ENCODE measurements at regions not wholly inside any gene's neighbourhood (a gene's known extent, or its start where the extent isn't known, plus 50 kb on each side); places are given as distances from the start of the nearest gene placed in this dataset.
"Not testable (repeated sequence)": the region's sequence is repeated elsewhere in the genome, so short reads cannot be mapped to it uniquely, and the experiment has no call there.

DNA sequence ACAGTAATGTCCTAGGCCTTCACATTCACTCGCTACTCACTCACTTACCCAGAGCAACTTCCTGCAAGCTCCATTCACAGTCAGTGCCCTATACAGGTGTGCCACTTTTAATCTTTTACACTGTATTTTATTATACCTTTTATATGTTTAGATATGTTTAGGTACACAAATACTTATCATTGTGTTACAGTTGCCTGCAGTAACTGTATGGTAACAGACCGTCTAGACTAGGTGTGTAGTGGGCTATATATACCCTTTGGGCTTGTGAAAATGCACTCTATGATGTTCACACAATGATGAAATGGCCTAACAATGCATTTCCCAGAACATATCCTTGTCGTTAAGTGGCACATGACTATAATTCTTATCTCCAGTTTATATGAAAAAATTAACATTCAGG is 204.5 kb upstream of the HMCN1 start:
- Histone ChIP-seq H3K9me3 (ENCODE audit: control insufficient read depth, insufficient read depth, low read depth, low read length) (peaks cover 8% of the 10 kb centered on the region; the same call in 1 of the 2 replicates), H3K4me3 (ENCODE audit: low read depth, low read length) (no peak overlapping the region), H3K27ac (ENCODE audit: low read depth, low read length) (no peak overlapping the region), H3K27me3 (ENCODE audit: control insufficient read depth, insufficient read depth, low read length) (no peaks in the 10 kb centered on the region), H3K36me3 (ENCODE audit: control insufficient read depth, insufficient read depth, low read length) (no peaks in the 10 kb centered on the region), H3K4me1 (ENCODE audit: control insufficient read depth, insufficient read depth, low read length) (peaks cover 6% of the 10 kb centered on the region; the same call in 1 of the 2 replicates), H3K9ac (ENCODE audit: low read length) (no peak overlapping the region)

- Histone ChIP-seq H3K27me3 (ENCODE audit: control insufficient read depth, insufficient read depth, low read length) (no peaks in the 10 kb centered on the region), H3K27ac (ENCODE audit: low read depth, low read length) (no peak overlapping the region), H3K4me1 (ENCODE audit: control insufficient read depth, insufficient read depth, low read length) (peaks cover 6% of the 10 kb centered on the region; the same call in 1 of the 2 replicates), H3K9me3 (ENCODE audit: control insufficient read depth, insufficient read depth, low read depth, low read length) (peaks cover 22% of the 10 kb centered on the region), H3K36me3 (ENCODE audit: control insufficient read depth, insufficient read depth, low read length) (no peaks in the 10 kb centered on the region), H3K9ac (ENCODE audit: low read length) (no peak overlapping the region), H3K4me3 (ENCODE audit: low read depth, low read length) (no peak overlapping the region)
These were observed 206.0 kb upstream of the HMCN1 start for GRCh38 chr1:185528084-185528676.

DNA sequence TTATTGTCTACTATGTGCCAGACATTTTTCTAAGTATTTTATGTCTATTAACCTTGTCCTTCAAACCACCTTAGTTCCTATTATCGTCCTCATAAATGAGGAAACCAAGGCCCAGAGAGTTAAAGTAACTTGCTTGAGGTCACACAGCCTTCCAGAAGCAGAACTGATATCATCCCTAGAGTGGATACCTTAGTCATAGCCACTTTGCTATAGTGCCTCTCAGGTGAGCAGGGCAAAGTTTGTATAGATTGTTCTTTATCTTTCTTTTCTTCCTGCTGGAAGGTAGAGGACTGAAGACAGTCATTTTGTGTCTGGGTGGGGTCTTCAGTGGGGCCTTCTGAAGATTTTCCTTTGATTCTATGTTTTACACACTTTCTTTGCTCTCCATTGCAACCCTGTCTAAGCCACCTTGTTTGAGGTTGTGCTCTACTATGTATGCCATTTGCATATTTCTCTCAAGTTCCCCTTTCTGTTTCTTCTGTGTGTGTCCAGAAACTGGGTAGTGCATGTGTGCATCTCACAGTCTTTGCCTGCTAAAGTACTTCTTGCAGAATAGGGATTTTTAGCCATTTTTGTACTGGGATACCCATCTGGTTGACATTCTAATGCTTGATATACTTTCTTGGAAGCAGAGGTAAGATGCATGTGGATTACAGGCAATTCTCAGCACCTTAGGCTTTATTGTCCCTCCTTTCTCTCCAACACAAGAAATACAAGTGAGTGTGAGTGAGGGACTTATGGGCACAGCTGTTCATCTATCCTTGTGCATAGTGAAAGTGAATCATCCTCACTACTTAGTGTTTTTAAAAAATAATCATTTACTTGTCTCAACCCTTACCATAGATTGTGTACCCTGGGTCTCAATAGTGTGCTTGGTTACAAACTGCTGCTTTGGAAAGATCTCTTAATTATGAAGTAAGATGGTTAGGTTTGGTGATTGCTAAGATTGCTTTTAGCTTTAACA is 207.6 kb upstream of the HMCN1 start:
- Histone ChIP-seq H3K36me3 (ENCODE audit: control insufficient read depth, insufficient read depth, low read length) (no peaks in the 10 kb centered on the region), H3K9ac (ENCODE audit: low read length) (no peak overlapping the region), H3K4me1 (ENCODE audit: control insufficient read depth, insufficient read depth, low read length) (no peaks in the 10 kb centered on the region; the same call in 1 of the 2 replicates), H3K27ac (ENCODE audit: low read depth, low read length) (no peak overlapping the region), H3K9me3 (ENCODE audit: control insufficient read depth, insufficient read depth, low read depth, low read length) (peaks cover 25% of the 10 kb centered on the region), H3K4me3 (ENCODE audit: low read depth, low read length) (no peak overlapping the region), H3K27me3 (ENCODE audit: control insufficient read depth, insufficient read depth, low read length) (no peaks in the 10 kb centered on the region)

DNA sequence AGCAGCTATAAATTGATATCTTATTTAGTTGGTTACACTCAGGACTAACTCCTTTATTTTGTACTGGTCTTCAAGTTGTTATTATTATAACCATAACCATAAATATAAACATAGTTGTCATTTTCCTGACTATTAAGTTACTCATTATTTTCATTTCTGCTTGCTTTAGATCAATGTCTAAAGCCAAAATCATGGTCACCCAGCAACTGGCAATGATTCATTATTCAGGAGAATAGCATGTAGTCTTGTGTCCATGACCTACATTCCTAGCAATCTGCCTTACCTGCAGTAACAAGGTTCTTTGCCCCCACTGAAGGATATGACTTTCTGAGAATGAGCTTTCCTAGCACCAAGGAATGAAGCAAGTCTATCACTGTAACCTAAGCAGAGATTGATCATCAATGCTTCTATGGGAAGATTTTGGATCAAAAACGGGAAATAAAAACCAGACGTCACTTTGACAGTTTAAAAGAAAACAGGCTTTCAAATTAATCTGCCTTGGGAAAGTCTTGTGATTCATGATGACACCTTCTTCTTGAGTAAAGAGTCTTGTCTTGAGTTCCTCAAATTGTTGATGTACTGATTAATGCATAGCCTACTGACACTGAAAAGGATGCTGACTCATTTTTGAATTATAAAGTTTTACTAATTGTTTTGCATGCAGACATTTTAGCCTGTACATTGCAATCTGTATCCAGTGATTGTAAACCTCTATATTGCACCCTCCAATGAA is 203.3 kb upstream of the IVNS1ABP start:
- Histone ChIP-seq H3K9me3 (ENCODE audit: control insufficient read depth, insufficient read depth, low read depth, low read length) (peaks cover 68% of the 10 kb centered on the region), H3K36me3 (ENCODE audit: control insufficient read depth, insufficient read depth, low read length) (no peaks in the 10 kb centered on the region), H3K4me1 (ENCODE audit: control insufficient read depth, insufficient read depth, low read length) (no peaks in the 10 kb centered on the region), H3K27ac (ENCODE audit: low read depth, low read length) (no peak overlapping the region), H3K4me3 (ENCODE audit: low read depth, low read length) (no peak overlapping the region), H3K9ac (ENCODE audit: low read length) (no peak overlapping the region), H3K27me3 (ENCODE audit: control insufficient read depth, insufficient read depth, low read length) (no peaks in the 10 kb centered on the region)

DNA sequence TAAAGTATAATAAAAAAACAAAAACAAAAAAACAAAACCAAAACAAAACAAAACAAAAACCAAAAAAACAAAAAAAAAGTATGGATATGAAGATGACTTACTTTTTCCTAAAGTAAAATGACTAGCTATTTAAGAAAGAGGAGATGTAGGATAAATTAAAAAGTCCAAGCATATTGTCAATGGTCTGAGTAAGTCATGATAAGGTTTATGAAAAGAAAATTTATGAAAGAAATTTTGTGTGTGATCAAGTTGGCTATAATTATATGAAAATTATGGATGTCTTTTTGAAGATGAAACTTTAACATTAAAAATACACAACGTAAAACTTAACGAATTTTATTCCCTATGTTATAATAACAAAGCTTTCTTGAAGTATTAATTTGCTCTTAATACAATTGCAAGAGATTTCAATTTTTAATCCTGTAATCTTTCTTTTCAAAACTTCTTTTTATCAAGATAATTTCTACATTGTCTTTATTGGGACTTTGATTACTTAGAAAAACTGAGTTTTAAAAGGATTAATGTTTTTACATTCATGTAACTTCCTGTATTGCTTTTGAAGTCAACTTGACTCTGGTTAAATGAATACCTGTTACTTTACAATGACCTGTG is 200.9 kb upstream of the IVNS1ABP start:
- Histone ChIP-seq H3K4me1 (ENCODE audit: control insufficient read depth, insufficient read depth, low read length) (no peaks in the 10 kb centered on the region), H3K36me3 (ENCODE audit: control insufficient read depth, insufficient read depth, low read length) (no peaks in the 10 kb centered on the region)

GRCh38 chr1:185517301-185517700 is 200.3 kb upstream of the IVNS1ABP start:
- not testable (repeated sequence) for H3K27ac ChIP-seq (ENCODE audit: low read depth, low read length); H3K36me3 ChIP-seq (ENCODE audit: control insufficient read depth, insufficient read depth, low read length); H3K27me3 ChIP-seq (ENCODE audit: control insufficient read depth, insufficient read depth, low read length); H3K9ac ChIP-seq (ENCODE audit: low read length); H3K4me3 ChIP-seq (ENCODE audit: low read depth, low read length); H3K4me1 ChIP-seq (ENCODE audit: control insufficient read depth, insufficient read depth, low read length)
- peaks cover 51% of the 10 kb centered on the region for H3K9me3 ChIP-seq (ENCODE audit: control insufficient read depth, insufficient read depth, low read depth, low read length)

More for the DNA sequence above, 200.9 kb upstream of the IVNS1ABP start:
- Histone ChIP-seq H3K27ac (ENCODE audit: low read depth, low read length) (no peak overlapping the region), H3K9ac (ENCODE audit: low read length) (no peak overlapping the region), H3K27me3 (ENCODE audit: control insufficient read depth, insufficient read depth, low read length) (no peaks in the 10 kb centered on the region), H3K4me3 (ENCODE audit: low read depth, low read length) (no peak overlapping the region), H3K9me3 (ENCODE audit: control insufficient read depth, insufficient read depth, low read depth, low read length) (peaks cover 51% of the 10 kb centered on the region)

DNA sequence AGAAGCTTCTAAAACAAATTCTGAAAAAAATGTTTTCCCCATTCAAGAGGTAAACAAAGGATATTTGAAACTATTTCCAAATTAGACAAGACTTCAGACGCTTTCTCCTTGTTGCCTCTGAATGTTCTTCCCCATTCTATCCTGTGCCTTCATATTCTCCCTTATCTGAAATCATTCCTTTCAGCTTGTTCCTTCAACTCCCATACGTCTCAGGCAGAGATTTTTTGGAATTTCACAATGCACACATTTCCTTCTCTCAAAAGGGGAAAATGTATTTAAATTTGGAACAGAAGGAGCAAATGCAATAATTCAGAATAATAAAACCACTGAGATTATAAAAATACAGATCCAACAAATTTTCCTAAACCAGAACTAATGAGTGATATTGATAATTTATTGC is 198.7 kb upstream of the IVNS1ABP start:
- no peak overlapping the region for H3K27ac ChIP-seq (ENCODE audit: low read depth, low read length)
- H3K36me3 ChIP-seq (ENCODE audit: control insufficient read depth, insufficient read depth, low read length) = no peaks in the 10 kb centered on the region
- H3K9me3 ChIP-seq (ENCODE audit: control insufficient read depth, insufficient read depth, low read depth, low read length) = peaks cover 47% of the 10 kb centered on the region
- no peaks in the 10 kb centered on the region for H3K27me3 ChIP-seq (ENCODE audit: control insufficient read depth, insufficient read depth, low read length)
- H3K9ac ChIP-seq (ENCODE audit: low read length) = no peak overlapping the region
- no peaks in the 10 kb centered on the region for H3K4me1 ChIP-seq (ENCODE audit: control insufficient read depth, insufficient read depth, low read length)
- no peak overlapping the region for H3K4me3 ChIP-seq (ENCODE audit: low read depth, low read length)

DNA sequence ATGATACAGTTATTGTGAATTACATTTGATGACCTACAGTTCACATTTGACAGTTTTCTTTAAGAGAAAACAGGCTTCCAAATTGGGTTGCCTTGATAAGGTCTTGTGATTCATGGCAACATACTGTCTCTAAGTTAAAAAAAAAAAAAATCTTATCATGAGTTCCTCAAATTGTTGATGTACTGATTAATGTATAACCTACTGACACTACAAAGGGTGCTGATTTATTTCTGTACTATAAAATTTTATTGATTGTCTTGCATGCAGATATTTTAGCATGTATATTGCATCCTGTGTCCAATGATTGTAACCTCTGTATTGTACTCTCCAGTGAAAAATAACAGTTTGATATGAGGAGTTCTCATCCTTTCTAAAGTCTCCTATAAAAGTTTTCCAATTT is 197.3 kb upstream of the IVNS1ABP start:
- no peak overlapping the region for H3K27ac ChIP-seq (ENCODE audit: low read depth, low read length)
- no peaks in the 10 kb centered on the region for H3K27me3 ChIP-seq (ENCODE audit: control insufficient read depth, insufficient read depth, low read length)
- H3K9ac ChIP-seq (ENCODE audit: low read length) = no peak overlapping the region
- no peak overlapping the region for H3K4me3 ChIP-seq (ENCODE audit: low read depth, low read length)
- H3K36me3 ChIP-seq (ENCODE audit: control insufficient read depth, insufficient read depth, low read length) = no peaks in the 10 kb centered on the region
- H3K9me3 ChIP-seq (ENCODE audit: control insufficient read depth, insufficient read depth, low read depth, low read length) = peaks cover 34% of the 10 kb centered on the region
- H3K4me1 ChIP-seq (ENCODE audit: control insufficient read depth, insufficient read depth, low read length) = no peaks in the 10 kb centered on the region

- H3K27me3 ChIP-seq (ENCODE audit: control insufficient read depth, insufficient read depth, low read length) = no peaks in the 10 kb centered on the region
- peaks cover 20% of the 10 kb centered on the region for H3K9me3 ChIP-seq (ENCODE audit: control insufficient read depth, insufficient read depth, low read depth, low read length)
- H3K36me3 ChIP-seq (ENCODE audit: control insufficient read depth, insufficient read depth, low read length) = no peaks in the 10 kb centered on the region
- no peaks in the 10 kb centered on the region for H3K4me1 ChIP-seq (ENCODE audit: control insufficient read depth, insufficient read depth, low read length)
- H3K4me3 ChIP-seq (ENCODE audit: low read depth, low read length) = no peak overlapping the region
- no peak overlapping the region for H3K27ac ChIP-seq (ENCODE audit: low read depth, low read length)
- no peak overlapping the region for H3K9ac ChIP-seq (ENCODE audit: low read length)
These were observed 195.4 kb upstream of the IVNS1ABP start for GRCh38 chr1:185512442-185512841.

DNA sequence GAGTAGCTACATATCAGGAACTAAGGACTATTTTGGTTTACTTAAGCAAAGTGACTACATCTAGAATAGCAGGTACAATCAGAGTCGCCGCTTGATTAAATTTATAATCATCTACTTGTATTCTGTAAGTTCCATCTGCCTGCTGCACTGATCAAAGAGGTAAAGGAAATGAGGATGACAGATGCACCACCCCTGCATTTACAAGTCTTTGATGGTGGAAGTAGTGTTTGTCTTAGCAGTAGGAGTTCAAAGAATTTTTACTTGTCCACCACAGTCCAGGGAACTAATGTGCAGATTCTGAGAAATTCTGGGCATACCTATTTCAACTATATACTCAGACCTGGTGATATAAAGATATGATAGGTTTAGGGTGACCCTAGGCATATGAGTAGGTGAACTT is 184.1 kb upstream of the IVNS1ABP start:
- Histone ChIP-seq H3K4me1 (ENCODE audit: control insufficient read depth, insufficient read depth, low read length) (no peaks in the 10 kb centered on the region), H3K9me3 (ENCODE audit: control insufficient read depth, insufficient read depth, low read depth, low read length) (no peaks in the 10 kb centered on the region), H3K36me3 (ENCODE audit: control insufficient read depth, insufficient read depth, low read length) (no peaks in the 10 kb centered on the region), H3K4me3 (ENCODE audit: low read depth, low read length) (no peak overlapping the region), H3K9ac (ENCODE audit: low read length) (no peak overlapping the region), H3K27ac (ENCODE audit: low read depth, low read length) (no peak overlapping the region), H3K27me3 (ENCODE audit: control insufficient read depth, insufficient read depth, low read length) (no peaks in the 10 kb centered on the region)
